ENCODE measurements at regions not wholly inside any gene's neighbourhood (a gene's known extent, or its start where the extent isn't known, plus 50 kb on each side); places are given as distances from the start of the nearest gene placed in this dataset.

DNA sequence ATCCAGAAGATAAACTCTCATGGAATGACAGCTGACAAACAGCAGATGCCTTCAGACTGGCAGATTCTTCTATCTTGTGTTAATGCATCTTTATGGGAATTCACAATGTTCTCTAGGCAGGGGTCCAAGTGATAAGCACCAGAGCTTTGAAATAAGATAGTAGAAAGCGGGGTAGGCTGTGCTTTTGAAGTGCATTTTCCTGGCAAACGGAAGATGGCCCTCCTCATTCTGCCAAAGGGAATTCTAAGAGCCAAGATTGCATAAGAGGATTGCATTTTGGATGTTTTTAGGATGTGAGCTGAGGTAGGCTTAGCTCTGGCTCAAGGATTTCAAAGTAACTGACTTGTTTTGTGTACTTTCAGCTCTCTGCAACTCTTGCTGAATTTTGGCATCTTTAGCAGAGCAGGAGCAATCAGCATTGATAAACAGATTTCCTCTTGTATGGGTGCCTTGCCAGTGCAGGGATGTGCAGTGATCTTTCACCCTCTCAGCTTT is 298.5 kb upstream of the KLF6 start:
- TF ChIP-seq SMARCC2 (IDR thresholded peaks at IDR 0.05; ENCODE audit: low read depth) (no peak), CEBPB (tag; IDR thresholded peaks at IDR 0.05) (no peak), EHMT2 (IDR thresholded peaks at IDR 0.05) (no peak), RFX5 (IDR thresholded peaks at IDR 0.05; ENCODE audit: low read depth, low read length) (no peak), NR2C1 (IDR thresholded peaks at IDR 0.05) (no peak), NR2C1 (tag; IDR thresholded peaks at IDR 0.05) (no peak), KLF16 (IDR thresholded peaks at IDR 0.05) (no peak), BHLHE40 (IDR thresholded peaks at IDR 0.05; ENCODE audit: low read length) (no peak), THRA (IDR thresholded peaks at IDR 0.05) (no peak), POLR2A (conservative IDR thresholded peaks at IDR 0.05) (no peak), SIRT6 (IDR thresholded peaks at IDR 0.05; ENCODE audit: low read depth, low read length) (no peak), ARID3A (IDR thresholded peaks at IDR 0.05; ENCODE audit: borderline replicate concordance, low read depth, low read length) (no peak), MAX (CRISPR knock-in tag; IDR thresholded peaks at IDR 0.05) (no peak), REST (IDR thresholded peaks at IDR 0.05; ENCODE audit: borderline replicate concordance) (no peak), REST (CRISPR knock-in tag; IDR thresholded peaks at IDR 0.05; ENCODE audit: low read depth) (no peak)
- TF ChIP-seq, protein P1, sequence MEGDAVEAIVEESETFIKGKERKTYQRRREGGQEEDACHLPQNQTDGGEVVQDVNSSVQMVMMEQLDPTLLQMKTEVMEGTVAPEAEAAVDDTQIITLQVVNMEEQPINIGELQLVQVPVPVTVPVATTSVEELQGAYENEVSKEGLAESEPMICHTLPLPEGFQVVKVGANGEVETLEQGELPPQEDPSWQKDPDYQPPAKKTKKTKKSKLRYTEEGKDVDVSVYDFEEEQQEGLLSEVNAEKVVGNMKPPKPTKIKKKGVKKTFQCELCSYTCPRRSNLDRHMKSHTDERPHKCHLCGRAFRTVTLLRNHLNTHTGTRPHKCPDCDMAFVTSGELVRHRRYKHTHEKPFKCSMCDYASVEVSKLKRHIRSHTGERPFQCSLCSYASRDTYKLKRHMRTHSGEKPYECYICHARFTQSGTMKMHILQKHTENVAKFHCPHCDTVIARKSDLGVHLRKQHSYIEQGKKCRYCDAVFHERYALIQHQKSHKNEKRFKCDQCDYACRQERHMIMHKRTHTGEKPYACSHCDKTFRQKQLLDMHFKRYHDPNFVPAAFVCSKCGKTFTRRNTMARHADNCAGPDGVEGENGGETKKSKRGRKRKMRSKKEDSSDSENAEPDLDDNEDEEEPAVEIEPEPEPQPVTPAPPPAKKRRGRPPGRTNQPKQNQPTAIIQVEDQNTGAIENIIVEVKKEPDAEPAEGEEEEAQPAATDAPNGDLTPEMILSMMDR (IDR thresholded peaks at IDR 0.05 in 2 of 3, conservative IDR thresholded peaks at IDR 0.05 in 1 of 3; ENCODE audit: insufficient read depth in 2 of 3, low read depth in 1 of 3, low read length in 3 of 3): no peak

Measured in K562 (cell line).